BLaER1 (cell line): ENCODE measurements at regions not wholly inside any gene's neighbourhood (a gene's known extent, or its start where the extent isn't known, plus 50 kb on each side); places are given as distances from the start of the nearest gene placed in this dataset.

Experiments
- H3K27ac ChIP-seq: shearing (Covaris generic); formaldehyde crosslinking; 2 replicates; pipeline ENCODE4 v1.8.1; 2022
- H3K27me3 ChIP-seq: shearing (Covaris generic); formaldehyde crosslinking; 2 replicates; pipeline ENCODE4 v1.8.1; 2022
- H3K36me3 ChIP-seq: shearing (Covaris generic); formaldehyde crosslinking; 2 replicates; pipeline ENCODE4 v1.8.1; 2022
- H3K4me1 ChIP-seq: shearing (Covaris generic); formaldehyde crosslinking; 2 replicates; pipeline ENCODE4 v1.8.1; 2022
- H3K4me2 ChIP-seq: shearing (Covaris generic); formaldehyde crosslinking; 2 replicates; pipeline ENCODE4 v1.8.1; 2022
- H3K4me3 ChIP-seq: shearing (Covaris generic); formaldehyde crosslinking; 2 replicates; pipeline ENCODE4 v1.8.1; 2022
- H3K9ac ChIP-seq: shearing (Covaris generic); formaldehyde crosslinking; 2 replicates; pipeline ENCODE4 v1.8.1; 2022
- H3K9me3 ChIP-seq: shearing (Covaris generic); formaldehyde crosslinking; 2 replicates; pipeline ENCODE4 v1.8.1; 2022
- H4K20me1 ChIP-seq: shearing (Covaris generic); formaldehyde crosslinking; 2 replicates; pipeline ENCODE4 v1.8.1; 2022
- Cebpa-rat ChIP-seq: shearing (Covaris generic); IDR thresholded peaks from 2 replicates; pipeline ENCODE4 v1.8.1; 2022

GRCh38 chr2:114231921-114232320, 210.5 kb upstream of the DPP10 start:
- no peak overlapping the region for H3K27ac ChIP-seq
- TF ChIP-seq Cebpa-rat: no peak
- no peak overlapping the region for H3K4me2 ChIP-seq
- H3K4me3 ChIP-seq: no peak overlapping the region
- H3K9me3 ChIP-seq: peaks cover 16% of the 10 kb centered on the region; the same call in 1 of the 2 replicates
- H4K20me1 ChIP-seq: no peaks in the 10 kb centered on the region
- H3K36me3 ChIP-seq: no peaks in the 10 kb centered on the region
- H3K27me3 ChIP-seq: no peaks in the 10 kb centered on the region
- H3K9ac ChIP-seq: no peak overlapping the region
- no peaks in the 10 kb centered on the region for H3K4me1 ChIP-seq

GRCh38 chr2:114237331-114237730, 205.1 kb upstream of the DPP10 start:
- Histone ChIP-seq H3K27me3 (no peaks in the 10 kb centered on the region), H3K27ac (no peak overlapping the region), H3K9me3 (peaks cover 16% of the 10 kb centered on the region; the same call in 1 of the 2 replicates), H3K36me3 (no peaks in the 10 kb centered on the region), H3K4me2 (no peak overlapping the region), H3K9ac (no peak overlapping the region), H3K4me3 (no peak overlapping the region), H3K4me1 (no peaks in the 10 kb centered on the region), H4K20me1 (no peaks in the 10 kb centered on the region)
- no peak for TF ChIP-seq Cebpa-rat

GRCh38 chr2:114238910-114239559, 203.4 kb upstream of the DPP10 start:
- Histone ChIP-seq H3K36me3 (no peaks in the 10 kb centered on the region), H3K9me3 (peaks cover 8% of the 10 kb centered on the region; the same call in 1 of the 2 replicates), H3K4me2 (no peak overlapping the region), H3K4me3 (no peak overlapping the region), H3K9ac (no peak overlapping the region), H4K20me1 (no peaks in the 10 kb centered on the region), H3K4me1 (no peaks in the 10 kb centered on the region), H3K27me3 (no peaks in the 10 kb centered on the region), H3K27ac (no peak overlapping the region)
- TF ChIP-seq Cebpa-rat: no peak

- no peaks in the 10 kb centered on the region for H3K36me3 ChIP-seq
- no peaks in the 10 kb centered on the region for H3K27me3 ChIP-seq
- no peak overlapping the region for H3K9ac ChIP-seq
- H3K9me3 ChIP-seq: no peaks in the 10 kb centered on the region
- H3K4me2 ChIP-seq: no peak overlapping the region
- no peaks in the 10 kb centered on the region for H4K20me1 ChIP-seq
- H3K27ac ChIP-seq: no peak overlapping the region
- H3K4me3 ChIP-seq: no peak overlapping the region
- TF ChIP-seq Cebpa-rat: no peak
- no peaks in the 10 kb centered on the region for H3K4me1 ChIP-seq
Measured at GRCh38 chr2:114248648-114249047, 193.8 kb upstream of the DPP10 start.

- no peak; the same call in 1 of the 2 replicates for TF ChIP-seq Cebpa-rat
- no peaks in the 10 kb centered on the region for H3K27me3 ChIP-seq
- H3K9me3 ChIP-seq: no peaks in the 10 kb centered on the region
- no peaks in the 10 kb centered on the region for H3K4me1 ChIP-seq
- no peak overlapping the region for H3K27ac ChIP-seq
- H3K9ac ChIP-seq: no peak overlapping the region
- no peak overlapping the region for H3K4me3 ChIP-seq
- H3K4me2 ChIP-seq: no peak overlapping the region
- no peaks in the 10 kb centered on the region for H3K36me3 ChIP-seq
- no peaks in the 10 kb centered on the region for H4K20me1 ChIP-seq
Measured at GRCh38 chr2:114252713-114253112, 189.7 kb upstream of the DPP10 start.

GRCh38 chr2:114254875-114255274, 187.6 kb upstream of the DPP10 start:
- Histone ChIP-seq H3K27ac (no peak overlapping the region), H3K4me1 (no peaks in the 10 kb centered on the region)
- no peak for TF ChIP-seq Cebpa-rat

GRCh38 chr2:114259389-114259788, 183.1 kb upstream of the DPP10 start:
- Histone ChIP-seq H3K9ac (no peak overlapping the region), H3K4me1 (no peaks in the 10 kb centered on the region), H3K9me3 (no peaks in the 10 kb centered on the region), H3K27ac (no peak overlapping the region), H3K27me3 (no peaks in the 10 kb centered on the region), H3K36me3 (no peaks in the 10 kb centered on the region), H4K20me1 (no peaks in the 10 kb centered on the region), H3K4me3 (no peak overlapping the region), H3K4me2 (no peak overlapping the region)
- no peak for TF ChIP-seq Cebpa-rat

More at GRCh38 chr2:114254875-114255274, 187.6 kb upstream of the DPP10 start:
- no peak overlapping the region for H3K9ac ChIP-seq
- no peaks in the 10 kb centered on the region for H3K27me3 ChIP-seq
- no peak overlapping the region for H3K4me2 ChIP-seq
- H3K9me3 ChIP-seq: no peaks in the 10 kb centered on the region
- no peaks in the 10 kb centered on the region for H3K36me3 ChIP-seq
- no peak overlapping the region for H3K4me3 ChIP-seq
- no peaks in the 10 kb centered on the region for H4K20me1 ChIP-seq

GRCh38 chr2:114261366-114261765, 181.1 kb upstream of the DPP10 start:
- H3K9me3 ChIP-seq: no peaks in the 10 kb centered on the region
- no peak for TF ChIP-seq Cebpa-rat
- no peak overlapping the region for H3K27ac ChIP-seq
- H3K27me3 ChIP-seq: no peaks in the 10 kb centered on the region
- H3K36me3 ChIP-seq: no peaks in the 10 kb centered on the region
- no peak overlapping the region for H3K9ac ChIP-seq
- H3K4me1 ChIP-seq: no peaks in the 10 kb centered on the region
- no peak overlapping the region for H3K4me3 ChIP-seq
- H4K20me1 ChIP-seq: no peaks in the 10 kb centered on the region
- H3K4me2 ChIP-seq: no peak overlapping the region

GRCh38 chr2:114265261-114265660, 177.2 kb upstream of the DPP10 start:
- no peaks in the 10 kb centered on the region for H3K4me1 ChIP-seq
- TF ChIP-seq Cebpa-rat: no peak
- no peak overlapping the region for H3K27ac ChIP-seq

GRCh38 chr2:114274957-114275356, 167.5 kb upstream of the DPP10 start:
- no peaks in the 10 kb centered on the region for H3K4me1 ChIP-seq
- peaks cover 23% of the 10 kb centered on the region for H3K9me3 ChIP-seq

More at GRCh38 chr2:114265261-114265660, 177.2 kb upstream of the DPP10 start:
- Histone ChIP-seq H3K36me3 (no peaks in the 10 kb centered on the region), H4K20me1 (no peaks in the 10 kb centered on the region), H3K4me3 (no peak overlapping the region), H3K27me3 (no peaks in the 10 kb centered on the region), H3K9me3 (no peaks in the 10 kb centered on the region), H3K9ac (no peak overlapping the region), H3K4me2 (no peak overlapping the region)

More at GRCh38 chr2:114274957-114275356, 167.5 kb upstream of the DPP10 start:
- no peaks in the 10 kb centered on the region for H4K20me1 ChIP-seq
- no peak overlapping the region for H3K9ac ChIP-seq
- H3K27ac ChIP-seq: no peak overlapping the region
- no peaks in the 10 kb centered on the region for H3K36me3 ChIP-seq
- no peak overlapping the region for H3K4me2 ChIP-seq
- no peak for TF ChIP-seq Cebpa-rat
- no peaks in the 10 kb centered on the region for H3K27me3 ChIP-seq
- no peak overlapping the region for H3K4me3 ChIP-seq
